ENCODE measurements at regions not wholly inside any gene's neighbourhood (a gene's known extent, or its start where the extent isn't known, plus 50 kb on each side); places are given as distances from the start of the nearest gene placed in this dataset.

- no peaks in the 10 kb centered on the region for H3K4me1 ChIP-seq (ENCODE audit: insufficient read depth, insufficient read length)
- no peak overlapping the region for H3K4me3 ChIP-seq (ENCODE audit: insufficient read length, low read depth)
- H3K9ac ChIP-seq (ENCODE audit: insufficient read length, low read depth) = no peak overlapping the region
- DNase-seq (ENCODE audit: low read depth, low spot score) = no peak
- H3K9me3 ChIP-seq (ENCODE audit: insufficient read depth, low read length) = no peaks in the 10 kb centered on the region
- no peaks in the 10 kb centered on the region for H3K36me3 ChIP-seq (ENCODE audit: insufficient read depth, insufficient read length, low read length)
- no peak for TF ChIP-seq ZNF274 (IDR thresholded peaks at IDR 0.05; ENCODE audit: low read depth, low read length)
- TF ChIP-seq SUZ12 (IDR thresholded peaks at IDR 0.05; ENCODE audit: extremely low read depth, insufficient read depth, insufficient read length) = no peak
- TF ChIP-seq YY1 (IDR thresholded peaks at IDR 0.05; ENCODE audit: insufficient read depth, insufficient read length) = no peak
- H3K27me3 ChIP-seq (ENCODE audit: insufficient read depth, insufficient read length) = no peaks in the 10 kb centered on the region
These were observed 358.5 kb downstream of the GADD45G start for GRCh38 chr9:89963280-89963679.

DNA sequence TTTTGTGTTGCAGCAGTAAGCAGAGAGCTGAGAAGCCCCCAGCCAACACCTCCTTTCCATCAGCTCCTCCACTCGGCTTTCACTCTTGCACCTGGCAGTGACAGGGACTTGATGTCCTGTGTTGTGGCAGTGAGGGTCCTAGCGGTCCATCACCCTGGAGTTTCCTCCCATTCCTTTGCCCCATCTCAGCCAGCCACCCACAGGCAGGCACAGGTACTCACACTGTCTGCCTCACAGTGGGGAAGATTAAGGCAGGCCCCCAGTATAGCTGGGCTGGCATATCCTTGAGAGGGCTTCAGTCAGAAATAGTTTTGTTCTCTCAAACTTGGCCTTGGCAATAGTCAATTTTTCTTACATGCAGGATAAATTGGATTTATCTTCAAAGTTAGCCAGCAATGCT is 362.7 kb downstream of the GADD45G start:
- Histone ChIP-seq H3K9me3 (ENCODE audit: insufficient read depth, low read length) (no peaks in the 10 kb centered on the region), H3K4me1 (ENCODE audit: insufficient read depth, insufficient read length) (no peaks in the 10 kb centered on the region), H3K27me3 (ENCODE audit: insufficient read depth, insufficient read length) (no peaks in the 10 kb centered on the region), H3K36me3 (ENCODE audit: insufficient read depth, insufficient read length, low read length) (no peaks in the 10 kb centered on the region), H3K4me3 (ENCODE audit: insufficient read length, low read depth) (no peak overlapping the region), H3K9ac (ENCODE audit: insufficient read length, low read depth) (no peak overlapping the region)
- TF ChIP-seq SUZ12 (IDR thresholded peaks at IDR 0.05; ENCODE audit: extremely low read depth, insufficient read depth, insufficient read length) = no peak
- no peak for TF ChIP-seq ZNF274 (IDR thresholded peaks at IDR 0.05; ENCODE audit: low read depth, low read length)
- no peak for TF ChIP-seq YY1 (IDR thresholded peaks at IDR 0.05; ENCODE audit: insufficient read depth, insufficient read length)
- no peak for DNase-seq (ENCODE audit: low read depth, low spot score)

DNA sequence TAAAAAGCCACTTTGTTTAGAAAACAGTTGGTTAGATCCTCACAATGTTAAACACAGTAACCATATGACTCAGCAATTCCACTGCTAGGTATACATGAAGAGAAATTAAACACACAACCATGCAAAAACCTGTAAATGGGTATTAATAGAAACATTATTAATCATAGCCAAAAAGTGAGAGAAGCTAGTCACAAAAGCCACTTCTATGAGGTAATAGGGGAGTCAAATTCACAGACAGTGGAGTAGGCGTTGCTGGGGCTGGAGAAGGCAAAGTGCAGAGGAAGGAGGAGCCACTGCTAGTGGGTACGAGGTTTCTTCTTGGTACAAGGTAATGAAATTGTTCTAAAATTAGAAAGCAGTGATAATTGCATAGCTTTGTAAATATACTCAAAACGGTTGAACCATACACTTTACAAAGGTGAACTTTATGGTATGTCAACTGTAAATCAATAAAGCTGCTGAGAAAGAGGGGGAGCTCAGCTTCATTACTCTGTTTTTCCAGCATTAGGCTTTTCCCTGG is 364.4 kb downstream of the GADD45G start:
- H3K9ac ChIP-seq (ENCODE audit: insufficient read length, low read depth) = no peak overlapping the region
- no peak for TF ChIP-seq ZNF274 (IDR thresholded peaks at IDR 0.05; ENCODE audit: low read depth, low read length)
- no peak for TF ChIP-seq SUZ12 (IDR thresholded peaks at IDR 0.05; ENCODE audit: extremely low read depth, insufficient read depth, insufficient read length)
- TF ChIP-seq YY1 (IDR thresholded peaks at IDR 0.05; ENCODE audit: insufficient read depth, insufficient read length) = no peak
- H3K36me3 ChIP-seq (ENCODE audit: insufficient read depth, insufficient read length, low read length) = no peaks in the 10 kb centered on the region
- H3K9me3 ChIP-seq (ENCODE audit: insufficient read depth, low read length) = no peaks in the 10 kb centered on the region
- H3K27me3 ChIP-seq (ENCODE audit: insufficient read depth, insufficient read length) = no peaks in the 10 kb centered on the region
- no peaks in the 10 kb centered on the region for H3K4me1 ChIP-seq (ENCODE audit: insufficient read depth, insufficient read length)
- no peak overlapping the region for H3K4me3 ChIP-seq (ENCODE audit: insufficient read length, low read depth)
- no peak for DNase-seq (ENCODE audit: low read depth, low spot score)

DNA sequence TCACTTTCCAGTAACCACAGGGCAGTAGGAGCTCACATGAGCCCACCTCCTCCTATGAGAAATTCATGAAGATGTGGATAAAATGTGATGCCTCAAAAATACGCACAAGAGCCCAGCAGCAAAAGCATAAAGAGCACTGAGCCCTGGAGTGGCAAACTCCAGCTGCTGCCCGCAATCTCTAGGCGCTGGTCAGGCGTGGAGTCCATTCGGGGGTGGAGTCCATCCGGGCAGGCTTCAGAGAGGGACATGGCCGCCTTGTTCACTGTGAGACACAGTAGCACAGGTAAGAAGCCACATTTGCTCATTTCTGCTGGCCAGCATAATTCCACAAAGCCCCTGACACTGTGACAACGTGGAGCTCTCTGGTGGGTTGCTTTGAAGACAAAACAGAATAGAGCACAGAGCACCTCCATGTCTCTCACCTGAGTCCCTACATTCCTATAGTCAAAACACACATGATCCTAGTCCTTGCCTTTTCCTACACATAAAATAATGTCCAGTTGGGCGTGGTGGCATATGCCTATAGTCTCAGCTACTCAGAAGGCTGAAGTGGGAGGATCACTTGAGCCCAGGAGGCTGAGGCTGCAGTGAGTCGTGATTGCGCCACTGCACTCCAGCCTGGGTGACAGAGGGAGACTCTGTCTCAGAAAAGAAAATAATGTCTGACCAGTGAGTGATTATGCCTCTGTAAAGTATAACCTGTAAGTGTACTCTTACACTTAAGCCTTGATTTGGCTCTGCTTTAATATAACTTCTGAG is 365.2 kb downstream of the GADD45G start:
- DNase-seq (ENCODE audit: low read depth, low spot score) = no peak
- no peak for TF ChIP-seq YY1 (IDR thresholded peaks at IDR 0.05; ENCODE audit: insufficient read depth, insufficient read length)
- TF ChIP-seq SUZ12 (IDR thresholded peaks at IDR 0.05; ENCODE audit: extremely low read depth, insufficient read depth, insufficient read length) = no peak
- no peak for TF ChIP-seq ZNF274 (IDR thresholded peaks at IDR 0.05; ENCODE audit: low read depth, low read length)
- no peaks in the 10 kb centered on the region for H3K27me3 ChIP-seq (ENCODE audit: insufficient read depth, insufficient read length)
- no peak overlapping the region for H3K4me3 ChIP-seq (ENCODE audit: insufficient read length, low read depth)
- no peaks in the 10 kb centered on the region for H3K36me3 ChIP-seq (ENCODE audit: insufficient read depth, insufficient read length, low read length)
- H3K9me3 ChIP-seq (ENCODE audit: insufficient read depth, low read length) = no peaks in the 10 kb centered on the region
- no peaks in the 10 kb centered on the region for H3K4me1 ChIP-seq (ENCODE audit: insufficient read depth, insufficient read length)
- no peak overlapping the region for H3K9ac ChIP-seq (ENCODE audit: insufficient read length, low read depth)

- TF ChIP-seq ZNF274 (IDR thresholded peaks at IDR 0.05; ENCODE audit: low read depth, low read length) = no peak
- no peak for TF ChIP-seq YY1 (IDR thresholded peaks at IDR 0.05; ENCODE audit: insufficient read depth, insufficient read length)
- no peak for TF ChIP-seq SUZ12 (IDR thresholded peaks at IDR 0.05; ENCODE audit: extremely low read depth, insufficient read depth, insufficient read length)
These were observed 365.9 kb downstream of the GADD45G start for GRCh38 chr9:89970701-89971100.

DNA sequence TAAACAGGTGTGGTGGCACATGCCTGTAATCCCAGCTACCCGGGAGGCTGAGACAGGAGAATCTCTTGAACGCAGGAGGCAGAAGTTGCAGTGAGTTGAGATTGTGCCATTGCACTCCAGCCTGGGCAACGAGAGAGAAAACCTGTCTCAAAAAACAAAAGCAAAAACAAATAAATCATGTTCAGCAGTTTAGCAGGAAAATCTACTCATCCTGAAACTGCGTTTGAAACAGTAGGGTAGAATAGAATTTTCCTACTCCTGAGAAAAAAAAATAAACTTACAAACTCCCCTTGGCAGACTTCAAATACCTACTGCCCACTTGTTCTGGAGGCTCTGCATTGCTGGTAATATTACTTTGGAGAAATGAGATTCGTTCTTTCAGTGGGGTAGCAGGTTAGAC is 367.7 kb downstream of the GADD45G start:
- no peak for DNase-seq (ENCODE audit: low read depth, low spot score)
- H3K27me3 ChIP-seq (ENCODE audit: insufficient read depth, insufficient read length) = no peaks in the 10 kb centered on the region
- no peak overlapping the region for H3K9ac ChIP-seq (ENCODE audit: insufficient read length, low read depth)
- H3K4me3 ChIP-seq (ENCODE audit: insufficient read length, low read depth) = no peak overlapping the region
- H3K9me3 ChIP-seq (ENCODE audit: insufficient read depth, low read length) = no peaks in the 10 kb centered on the region
- H3K4me1 ChIP-seq (ENCODE audit: insufficient read depth, insufficient read length) = no peaks in the 10 kb centered on the region
- TF ChIP-seq YY1 (IDR thresholded peaks at IDR 0.05; ENCODE audit: insufficient read depth, insufficient read length) (no peak), SUZ12 (IDR thresholded peaks at IDR 0.05; ENCODE audit: extremely low read depth, insufficient read depth, insufficient read length) (no peak)
- H3K36me3 ChIP-seq (ENCODE audit: insufficient read depth, insufficient read length, low read length) = no peaks in the 10 kb centered on the region

More at GRCh38 chr9:89970701-89971100, 365.9 kb downstream of the GADD45G start:
- Histone ChIP-seq H3K9me3 (ENCODE audit: insufficient read depth, low read length) (no peaks in the 10 kb centered on the region), H3K27me3 (ENCODE audit: insufficient read depth, insufficient read length) (no peaks in the 10 kb centered on the region), H3K9ac (ENCODE audit: insufficient read length, low read depth) (no peak overlapping the region), H3K36me3 (ENCODE audit: insufficient read depth, insufficient read length, low read length) (no peaks in the 10 kb centered on the region), H3K4me1 (ENCODE audit: insufficient read depth, insufficient read length) (no peaks in the 10 kb centered on the region), H3K4me3 (ENCODE audit: insufficient read length, low read depth) (no peak overlapping the region)
- DNase-seq (ENCODE audit: low read depth, low spot score) = no peak

DNA sequence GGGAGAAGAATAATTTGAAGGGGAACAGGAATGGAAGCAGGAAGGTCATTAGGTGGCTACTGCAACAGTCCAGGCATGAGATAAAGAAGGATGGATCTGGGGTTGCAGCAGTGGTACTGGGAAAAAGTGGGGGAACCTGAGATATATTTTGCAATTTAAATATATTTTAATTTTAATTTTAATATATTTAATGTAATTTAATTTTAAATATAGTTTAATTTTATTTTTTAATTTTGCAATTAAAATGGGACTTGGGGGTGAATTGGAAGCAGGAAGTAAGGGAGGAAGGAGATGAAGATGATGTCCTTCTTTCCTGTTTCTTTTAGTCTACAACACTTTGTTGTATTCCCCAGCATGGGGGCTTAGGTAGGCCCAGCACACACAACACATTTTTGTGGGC is 369.8 kb downstream of the GADD45G start:
- Histone ChIP-seq H3K27me3 (ENCODE audit: insufficient read depth, insufficient read length) (no peaks in the 10 kb centered on the region), H3K9ac (ENCODE audit: insufficient read length, low read depth) (no peak overlapping the region), H3K9me3 (ENCODE audit: insufficient read depth, low read length) (no peaks in the 10 kb centered on the region), H3K4me3 (ENCODE audit: insufficient read length, low read depth) (no peak overlapping the region), H3K4me1 (ENCODE audit: insufficient read depth, insufficient read length) (no peaks in the 10 kb centered on the region), H3K36me3 (ENCODE audit: insufficient read depth, insufficient read length, low read length) (no peaks in the 10 kb centered on the region)
- DNase-seq (ENCODE audit: low read depth, low spot score) = no peak
- no peak for TF ChIP-seq YY1 (IDR thresholded peaks at IDR 0.05; ENCODE audit: insufficient read depth, insufficient read length)
- no peak for TF ChIP-seq ZNF274 (IDR thresholded peaks at IDR 0.05; ENCODE audit: low read depth, low read length)
- TF ChIP-seq SUZ12 (IDR thresholded peaks at IDR 0.05; ENCODE audit: extremely low read depth, insufficient read depth, insufficient read length) = no peak
